Stomach (tissue), 4 donors: ENCODE measurements at regions not wholly inside any gene's neighbourhood (a gene's known extent, or its start where the extent isn't known, plus 50 kb on each side); places are given as distances from the start of the nearest gene placed in this dataset.

Experiments used
- CTCF ChIP-seq, 7 experiments: fragments of 450-650 bp in 4 of 7; fragments of 200-600 bp in 3 of 7; sonication (generic) in 3 of 7; IDR thresholded peaks; one replicate each; pipeline ENCODE4 v1.5.1; 2016 to 2019; ENCODE audit warnings: antibody characterized with exemption in 7 of 7, control low read depth in 2 of 7, mild to moderate bottlenecking in 1 of 7
- EP300 ChIP-seq: sonication (generic); formaldehyde crosslinking; IDR thresholded peaks from one replicate; pipeline ENCODE4 v1.6.1; 2017; ENCODE audit warnings: antibody characterized with exemption
- POLR2A ChIP-seq, 4 donors: fragments of 450-650 bp; IDR thresholded peaks; one replicate each; pipeline ENCODE4 v1.6.1; 2016; ENCODE audit warnings: antibody characterized with exemption in 4 of 4, control low read depth in 2 of 4, mild to moderate bottlenecking in 1 of 4, moderate library complexity in 1 of 4
- POLR2AphosphoS5 ChIP-seq, 3 donors: sonication (generic); formaldehyde crosslinking; IDR thresholded peaks; one replicate each; pipeline ENCODE4 v1.6.1; 2016; ENCODE audit warnings: antibody characterized with exemption in 3 of 3

- TF ChIP-seq EP300 (no peak), CTCF (IDR thresholded peaks at IDR 0.05) (no peak), POLR2A (IDR thresholded peaks at IDR 0.05) (no peak), POLR2AphosphoS5 (IDR thresholded peaks at IDR 0.05) (no peak)
These were observed 126.8 kb upstream of the CPSF6 start for GRCh38 chr12:69112616-69113015.
